SIG-M5 treated with dmso at 0.1 percent for 504 hours (cell line): ENCODE measurements at regions not wholly inside any gene's neighbourhood (a gene's known extent, or its start where the extent isn't known, plus 50 kb on each side); places are given as distances from the start of the nearest gene placed in this dataset.
"Not testable (repeated sequence)": the region's sequence is repeated elsewhere in the genome, so short reads cannot be mapped to it uniquely, and the experiment has no call there.

Experiments
- DNase-seq: peaks from one replicate; lab custom pipeline; 2025; ENCODE audit not compliant: unreplicated experiment; lab: John Stamatoyannopoulos, UW

GRCh38 chr13:46498650-46499049, 54.3 kb upstream of the LRCH1 start:
- no peak for DNase-seq

- DNase-seq: no peak
Observed at GRCh38 chr13:46496086-46496485, 56.9 kb upstream of the LRCH1 start.

- no peak for DNase-seq
Observed at GRCh38 chr13:46495651-46496050, 57.3 kb upstream of the LRCH1 start.

GRCh38 chr13:46495066-46495465, 57.9 kb upstream of the LRCH1 start:
- DNase-seq: no peak

GRCh38 chr13:46492946-46493345, 60.0 kb upstream of the LRCH1 start:
- DNase-seq: peak; percentile 60

- no peak for DNase-seq
Observed at GRCh38 chr13:46491641-46492040, 61.3 kb upstream of the LRCH1 start.

- DNase-seq: not testable (repeated sequence)
Observed at GRCh38 chr13:46490713-46491112, 62.3 kb upstream of the LRCH1 start.

GRCh38 chr13:46490129-46490528, 62.8 kb upstream of the LRCH1 start:
- no peak for DNase-seq

- DNase-seq: no peak
Observed at GRCh38 chr13:46489586-46490023, 63.4 kb upstream of the LRCH1 start.

- no peak for DNase-seq
Observed at GRCh38 chr13:46487748-46488147, 65.2 kb upstream of the LRCH1 start.

- DNase-seq: no peak
Observed at GRCh38 chr13:46486270-46486669, 66.7 kb upstream of the LRCH1 start.

GRCh38 chr13:46484561-46484960, 68.4 kb upstream of the LRCH1 start:
- DNase-seq: no peak

GRCh38 chr13:46481166-46481565, 71.8 kb upstream of the LRCH1 start:
- no peak for DNase-seq

GRCh38 chr13:46480131-46480530, 72.8 kb upstream of the LRCH1 start:
- DNase-seq: no peak

GRCh38 chr13:46479691-46480090, 73.3 kb upstream of the LRCH1 start:
- DNase-seq: no peak

- DNase-seq: no peak
Observed at GRCh38 chr13:46479283-46479682, 73.7 kb upstream of the LRCH1 start.

- no peak for DNase-seq
Observed at GRCh38 chr13:46478651-46479050, 74.3 kb upstream of the LRCH1 start.

GRCh38 chr13:46476174-46476573, 76.8 kb upstream of the LRCH1 start:
- DNase-seq: no peak

- no peak for DNase-seq
Observed at GRCh38 chr13:46475541-46475991, 77.4 kb upstream of the LRCH1 start.

GRCh38 chr13:46473806-46474205, 79.2 kb upstream of the LRCH1 start:
- no peak for DNase-seq

- DNase-seq: no peak
Observed at GRCh38 chr13:46472384-46472783, 80.6 kb upstream of the LRCH1 start.

- not testable (repeated sequence) for DNase-seq
Observed at GRCh38 chr13:46469699-46470098, 82.6 kb upstream of the RUBCNL start.

- DNase-seq: no peak
Observed at GRCh38 chr13:46468570-46469463, 81.8 kb upstream of the RUBCNL start.
